ENCODE measurements at regions not wholly inside any gene's neighbourhood (a gene's known extent, or its start where the extent isn't known, plus 50 kb on each side); places are given as distances from the start of the nearest gene placed in this dataset.

DNA sequence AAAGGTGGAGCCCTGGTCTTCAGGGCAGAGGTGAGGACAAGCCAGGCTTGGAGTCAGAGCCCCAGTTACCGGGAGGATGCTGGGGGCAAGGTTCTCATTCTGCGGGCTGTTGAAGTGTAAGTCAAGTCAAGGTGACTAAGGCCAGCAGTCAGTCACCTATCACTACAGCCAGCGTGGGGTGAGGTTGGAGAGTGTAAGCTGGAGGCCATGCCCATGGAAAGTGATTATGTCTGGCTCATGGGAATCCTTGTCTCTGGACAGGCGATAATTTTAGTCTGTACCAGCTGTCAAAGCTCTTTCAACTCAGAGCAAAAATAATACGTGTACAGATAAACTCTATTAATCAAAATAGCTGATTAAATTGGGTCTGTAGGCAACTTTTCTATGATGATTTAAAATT is 143.1 kb downstream of the NR2F2 start:
- H2AK9ac ChIP-seq (replicated peaks; ENCODE audit: low read depth, low read length, poor library complexity), result no peak overlapping the region
- H4K20me1 ChIP-seq (ENCODE audit: insufficient read depth, low read length), result no peaks in the 10 kb centered on the region
- no peak overlapping the region for H4K8ac ChIP-seq (ENCODE audit: low read depth in 2 of 2, low read length in 2 of 2)
- DNase-seq (no peak), ATAC-seq (ENCODE audit: low read depth) (no peak)
- no peak overlapping the region for H3K4me3 ChIP-seq (ENCODE audit: insufficient read depth, low read depth, low read length)
- no peak overlapping the region for H3K18ac ChIP-seq (ENCODE audit: low read depth, low read length)
- BruUV-seq (replicated peaks), result no TSS peak
- H3K27me3 ChIP-seq (ENCODE audit: control insufficient read depth, insufficient read depth, low read length), result peaks cover 5% of the 10 kb centered on the region; the same call in 1 of the 2 replicates
- no peak overlapping the region for H3K56ac ChIP-seq (ENCODE audit: extremely low read depth, insufficient read depth, low read length)
- H4K5ac ChIP-seq (ENCODE audit: low read depth, low read length), result no peak overlapping the region
- no peak for TF ChIP-seq CHD1 (IDR thresholded peaks at IDR 0.05; ENCODE audit: low read depth, low read length)
- no peak for TF ChIP-seq CEBPB (IDR thresholded peaks at IDR 0.05; ENCODE audit: low read depth, low read length)
- TF ChIP-seq RFX5 (IDR thresholded peaks at IDR 0.05; ENCODE audit: low read depth, low read length), result no peak
- TF ChIP-seq SMC3 (IDR thresholded peaks at IDR 0.05; ENCODE audit: low read depth, low read length), result no peak
- TF ChIP-seq RCOR1 (IDR thresholded peaks at IDR 0.05; ENCODE audit: insufficient replicate concordance, low read length), result no peak
- no peak for TF ChIP-seq POLR2A (IDR thresholded peaks at IDR 0.05; ENCODE audit: low read depth, low read length)
- no peak for TF ChIP-seq CTCF (conservative IDR thresholded peaks at IDR 0.05; ENCODE audit: low read depth, low read length)
- TF ChIP-seq FOS (IDR thresholded peaks at IDR 0.05; ENCODE audit: low read depth, low read length), result no peak
- TF ChIP-seq RAD21 (IDR thresholded peaks at IDR 0.05; ENCODE audit: low read length), result no peak
- TF ChIP-seq ELK1 (IDR thresholded peaks at IDR 0.05; ENCODE audit: borderline replicate concordance, low read depth, low read length), result no peak
- TF ChIP-seq MAFK (IDR thresholded peaks at IDR 0.05; ENCODE audit: low read depth, low read length), result no peak
- no peak for TF ChIP-seq BHLHE40 (IDR thresholded peaks at IDR 0.05; ENCODE audit: low read depth, low read length)
- no peak for TF ChIP-seq USF2 (IDR thresholded peaks at IDR 0.05; ENCODE audit: low read depth, low read length)
- TF ChIP-seq MXI1 (IDR thresholded peaks at IDR 0.05; ENCODE audit: borderline replicate concordance, low read depth, low read length), result no peak
- H2AFZ ChIP-seq (replicated peaks; ENCODE audit: low read length, poor library complexity), result no peak overlapping the region
- no peak overlapping the region for H3K4ac ChIP-seq (ENCODE audit: low read depth, low read length)
- WGBS, 2 experiments (ENCODE audit: extremely low coverage in 2 of 2, insufficient read length in 1 of 2), result no CpG with 5 or more reads among the region's 5 CpGs
- H2BK20ac ChIP-seq (ENCODE audit: low read depth, low read length), result no peak overlapping the region
- H3K9me1 ChIP-seq (ENCODE audit: insufficient read depth, low read length), result no peaks in the 10 kb centered on the region
- H2AK5ac ChIP-seq (ENCODE audit: low read depth, low read length), result no peak overlapping the region
- CTCF ChIA-PET, result no interaction called here
- no peak overlapping the region for H2BK15ac ChIP-seq (ENCODE audit: low read depth, low read length)
- no peaks in the 10 kb centered on the region for H3K9me3 ChIP-seq (ENCODE audit: control insufficient read depth, insufficient read depth, low read length)
- intact Hi-C loops (cut with micrococcal nuclease) (no loop called here), dilution Hi-C loops (cut with HindIII; ENCODE audit: low sequenced_read_pairs, unreplicated experiment) (no loop called here), in situ Hi-C loops (cut with MboI; ENCODE audit: low sequenced_read_pairs) (no loop called here)
- H3K9ac ChIP-seq (ENCODE audit: low read depth, low read length), result no peak overlapping the region
- H3K14ac ChIP-seq (replicated peaks; ENCODE audit: low read depth, low read length), result no peak overlapping the region
- no peak overlapping the region for H2BK120ac ChIP-seq (ENCODE audit: low read depth, low read length)
- no peak overlapping the region for H4K91ac ChIP-seq (ENCODE audit: insufficient read depth, low read depth, low read length)
- H3K27ac ChIP-seq (ENCODE audit: insufficient read depth, low read length), result no peak overlapping the region
- H3K4me2 ChIP-seq (ENCODE audit: low read depth, low read length), result no peak overlapping the region
- H3K79me1 ChIP-seq (ENCODE audit: low read depth in 1 of 2, low read length in 2 of 2), result no peaks in the 10 kb centered on the region
- H2BK5ac ChIP-seq (ENCODE audit: low read depth, low read length, poor library complexity, severe bottlenecking), result no peak overlapping the region
- H3K4me1 ChIP-seq (ENCODE audit: control insufficient read depth, insufficient read depth, low read length), result no peaks in the 10 kb centered on the region
- POLR2A ChIA-PET (ENCODE audit: unreplicated experiment), result no interaction called here
- H3K23ac ChIP-seq (ENCODE audit: low read depth, low read length), result no peak overlapping the region
- H3K36me3 ChIP-seq (ENCODE audit: control insufficient read depth, insufficient read depth, low read length), result no peaks in the 10 kb centered on the region

Measured in IMR-90 (cell line).